B cell (primary cell): ENCODE measurements at regions not wholly inside any gene's neighbourhood (a gene's known extent, or its start where the extent isn't known, plus 50 kb on each side); places are given as distances from the start of the nearest gene placed in this dataset.

Source experiments
- CTCF ChIP-seq: fragments of 200-600 bp; IDR thresholded peaks from one replicate; pipeline ENCODE4 v1.8.0; 2022; ENCODE audit warnings: antibody characterized with exemption, mild to moderate bottlenecking
- EZH2 ChIP-seq: IDR thresholded peaks from 2 replicates; pipeline ENCODE4 v1.6.1; 2012; ENCODE audit warnings: borderline replicate concordance, low read depth, mild to moderate bottlenecking, moderate library complexity, low read length; ENCODE audit not compliant: insufficient read depth, poor library complexity, severe bottlenecking

GRCh38 chrX:35670889-35671288, 127.3 kb upstream of the MAGEB16 start:
- TF ChIP-seq CTCF (no peak), EZH2 (no peak)
